ENCODE measurements at regions not wholly inside any gene's neighbourhood (a gene's known extent, or its start where the extent isn't known, plus 50 kb on each side); places are given as distances from the start of the nearest gene placed in this dataset.
"Not testable (repeated sequence)": the region's sequence is repeated elsewhere in the genome, so short reads cannot be mapped to it uniquely, and the experiment has no call there.

GRCh38 chr4:114249561-114249960 is 270.1 kb upstream of the ARSJ start:
- DNase-seq (ENCODE audit: low read depth in 2 of 2): no peak

- DNase-seq (ENCODE audit: low read depth in 2 of 2): no peak
Measured at GRCh38 chr4:114249976-114250375, 270.5 kb upstream of the ARSJ start.

GRCh38 chr4:114250439-114250891 is 271.0 kb upstream of the ARSJ start:
- DNase-seq (ENCODE audit: low read depth in 2 of 2): no peak

- no peak for DNase-seq (ENCODE audit: low read depth in 2 of 2)
Measured at GRCh38 chr4:114251020-114251419, 271.6 kb upstream of the ARSJ start.

GRCh38 chr4:114252499-114252898 is 273.1 kb upstream of the ARSJ start:
- no peak for DNase-seq (ENCODE audit: low read depth in 2 of 2)

- DNase-seq (ENCODE audit: low read depth in 2 of 2): no peak
Measured at GRCh38 chr4:114257501-114257900, 278.1 kb upstream of the ARSJ start.

- not testable (repeated sequence) for DNase-seq (ENCODE audit: low read depth in 2 of 2)
Measured at GRCh38 chr4:114262421-114262820, 283.0 kb upstream of the ARSJ start.

GRCh38 chr4:114263233-114263632 is 283.8 kb upstream of the ARSJ start:
- DNase-seq (ENCODE audit: low read depth in 2 of 2): no peak

- DNase-seq (ENCODE audit: low read depth in 2 of 2): no peak
Measured at GRCh38 chr4:114264452-114264851, 285.0 kb upstream of the ARSJ start.

GRCh38 chr4:114264877-114265291 is 285.4 kb upstream of the ARSJ start:
- no peak for DNase-seq (ENCODE audit: low read depth in 2 of 2)

GRCh38 chr4:114265342-114265741 is 285.9 kb upstream of the ARSJ start:
- no peak for DNase-seq (ENCODE audit: low read depth in 2 of 2)

- no peak for DNase-seq (ENCODE audit: low read depth in 2 of 2)
Measured at GRCh38 chr4:114267976-114268375, 288.5 kb upstream of the ARSJ start.

GRCh38 chr4:114271031-114271430 is 291.6 kb upstream of the ARSJ start:
- DNase-seq (ENCODE audit: low read depth in 2 of 2): no peak

- no peak for DNase-seq (ENCODE audit: low read depth in 2 of 2)
Measured at GRCh38 chr4:114272226-114272625, 292.8 kb upstream of the ARSJ start.

GRCh38 chr4:114273238-114273637 is 293.8 kb upstream of the ARSJ start:
- DNase-seq (ENCODE audit: low read depth in 2 of 2): no peak

- no peak for DNase-seq (ENCODE audit: low read depth in 2 of 2)
Measured at GRCh38 chr4:114277690-114278089, 298.2 kb upstream of the ARSJ start.

GRCh38 chr4:114279066-114279465 is 299.6 kb upstream of the ARSJ start:
- no peak for DNase-seq (ENCODE audit: low read depth in 2 of 2)

- no peak for DNase-seq (ENCODE audit: low read depth in 2 of 2)
Measured at GRCh38 chr4:114279711-114280110, 300.3 kb upstream of the ARSJ start.

- DNase-seq (ENCODE audit: low read depth in 2 of 2): no peak
Measured at GRCh38 chr4:114280645-114281044, 301.2 kb upstream of the ARSJ start.

GRCh38 chr4:114281164-114281960 is 301.9 kb upstream of the ARSJ start:
- DNase-seq (ENCODE audit: low read depth in 2 of 2): no peak

GRCh38 chr4:114282937-114283336 is 303.5 kb upstream of the ARSJ start:
- DNase-seq (ENCODE audit: low read depth in 2 of 2): no peak

GRCh38 chr4:114284629-114285028 is 305.2 kb upstream of the ARSJ start:
- DNase-seq (ENCODE audit: low read depth in 2 of 2): no peak

- DNase-seq (ENCODE audit: low read depth in 2 of 2): no peak
Measured at GRCh38 chr4:114286262-114286810, 306.9 kb upstream of the ARSJ start.
